IMR-90 (cell line): ENCODE measurements at regions not wholly inside any gene's neighbourhood (a gene's known extent, or its start where the extent isn't known, plus 50 kb on each side); places are given as distances from the start of the nearest gene placed in this dataset.

Experiments
- ATAC-seq: fragments of 200-7000 bp; cut with Tn5 transposase; 2 replicates; pipeline ENCODE4 v1.9.1; 2020; ENCODE audit warnings: low read depth, mild to moderate bottlenecking, moderate library complexity
- BruUV-seq: library from RNA; stranded (reverse); fragments of 400-500 nt; replicated peaks from 2 replicates; lab custom pipeline; 2021; lab: Mats Ljungman, UMichigan
- CTCF ChIA-PET: fragments of 300-600 bp; formaldehyde crosslinking; extraction: SDS; loops from one replicate; lab custom pipeline; 2021; ENCODE audit warnings: antibody characterized with exemption; lab: Yijun Ruan, JAX
- POLR2A ChIA-PET: fragments of 300-600 bp; sonication (Branson Sonifier 250); formaldehyde crosslinking; loops from one replicate; lab custom pipeline; 2022; ENCODE audit warnings: antibody characterized with exemption; ENCODE audit not compliant: unreplicated experiment; lab: Charles Lee
- DNase-seq: peaks from one replicate; pipeline ENCODE4 v3.0.0; 2013
- H2AFZ ChIP-seq: replicated peaks from 2 replicates; pipeline ENCODE3; 2013; ENCODE audit warnings: low read length, mild to moderate bottlenecking; ENCODE audit not compliant: poor library complexity
- H2AK5ac ChIP-seq: 2 replicates; pipeline ENCODE4 v1.6.1; 2013; ENCODE audit warnings: low read depth, low read length, inconsistent platforms
- H2AK9ac ChIP-seq: replicated peaks from 2 replicates; pipeline ENCODE3; 2013; ENCODE audit warnings: mild to moderate bottlenecking, low read depth, low read length, moderate library complexity; ENCODE audit not compliant: poor library complexity
- H2BK120ac ChIP-seq: 2 replicates; pipeline ENCODE4 v1.6.1; 2013; ENCODE audit warnings: low read depth, low read length, inconsistent platforms
- H2BK15ac ChIP-seq: 3 replicates; pipeline ENCODE4 v1.6.1; 2013; ENCODE audit warnings: low read depth, low read length, inconsistent platforms
- H2BK20ac ChIP-seq: 2 replicates; pipeline ENCODE4 v1.6.1; 2013; ENCODE audit warnings: low read depth, mild to moderate bottlenecking, inconsistent platforms, low read length, moderate library complexity
- H2BK5ac ChIP-seq: 2 replicates; pipeline ENCODE4 v1.6.1; 2013; ENCODE audit warnings: mild to moderate bottlenecking, low read depth, low read length, inconsistent platforms; ENCODE audit not compliant: poor library complexity, severe bottlenecking
- H3K14ac ChIP-seq: replicated peaks from 2 replicates; pipeline ENCODE4 v1.6.1; 2013; ENCODE audit warnings: low read depth, low read length, inconsistent platforms
- H3K18ac ChIP-seq: 2 replicates; pipeline ENCODE4 v1.6.1; 2013; ENCODE audit warnings: low read depth, low read length, control low read depth
- H3K23ac ChIP-seq: 2 replicates; pipeline ENCODE4 v1.6.1; 2013; ENCODE audit warnings: low read depth, low read length, inconsistent platforms
- H3K27ac ChIP-seq: 2 replicates; pipeline ENCODE4 v1.5.1; 2013; ENCODE audit warnings: mild to moderate bottlenecking, control low read depth, low read length; ENCODE audit not compliant: insufficient read depth
- H3K27me3 ChIP-seq: 2 replicates; pipeline ENCODE4 v1.6.1; 2013; ENCODE audit warnings: low read length; ENCODE audit not compliant: control insufficient read depth, insufficient read depth
- H3K36me3 ChIP-seq: 2 replicates; pipeline ENCODE4 v1.6.1; 2013; ENCODE audit warnings: low read length, mixed read lengths; ENCODE audit not compliant: control insufficient read depth, insufficient read depth
- H3K4ac ChIP-seq: 2 replicates; pipeline ENCODE4 v1.6.1; 2013; ENCODE audit warnings: low read depth, low read length, inconsistent platforms
- H3K4me1 ChIP-seq: 2 replicates; pipeline ENCODE4 v1.6.1; 2013; ENCODE audit warnings: low read length, mixed read lengths; ENCODE audit not compliant: control insufficient read depth, insufficient read depth
- H3K4me2 ChIP-seq: 2 replicates; pipeline ENCODE4 v1.6.1; 2013; ENCODE audit warnings: low read depth, mild to moderate bottlenecking, control low read depth, low read length, moderate library complexity
- H3K4me3 ChIP-seq: 2 replicates; pipeline ENCODE4 v1.5.1; 2013; ENCODE audit warnings: low read depth, mild to moderate bottlenecking, control low read depth, low read length, moderate library complexity; ENCODE audit not compliant: insufficient read depth
- H3K56ac ChIP-seq: 2 replicates; pipeline ENCODE4 v1.6.1; 2013; ENCODE audit warnings: low read length, inconsistent platforms; ENCODE audit not compliant: insufficient read depth; ENCODE audit errors: extremely low read depth
- H3K79me1 ChIP-seq, 2 experiments: 2 replicates each; pipeline ENCODE4 v1.6.1; 2013; ENCODE audit warnings: low read length in 2 of 2, inconsistent platforms in 1 of 2, low read depth in 1 of 2
- H3K9ac ChIP-seq: 2 replicates; pipeline ENCODE4 v1.6.1; 2013; ENCODE audit warnings: low read depth, low read length, control low read depth
- H3K9me1 ChIP-seq: 2 replicates; pipeline ENCODE4 v1.6.1; 2013; ENCODE audit warnings: low read length, inconsistent platforms; ENCODE audit not compliant: insufficient read depth
- H3K9me3 ChIP-seq: 2 replicates; pipeline ENCODE4 v1.6.1; 2013; ENCODE audit warnings: low read length; ENCODE audit not compliant: control insufficient read depth, insufficient read depth
- H4K20me1 ChIP-seq: 2 replicates; pipeline ENCODE4 v1.6.1; 2013; ENCODE audit warnings: low read length, inconsistent platforms; ENCODE audit not compliant: insufficient read depth
- H4K5ac ChIP-seq: 2 replicates; pipeline ENCODE4 v1.6.1; 2013; ENCODE audit warnings: mild to moderate bottlenecking, low read depth, low read length, control low read depth
- H4K8ac ChIP-seq, 2 experiments: 2 replicates each; pipeline ENCODE4 v1.6.1; 2013; ENCODE audit warnings: low read depth in 2 of 2, low read length in 2 of 2, control low read depth in 1 of 2, inconsistent platforms in 1 of 2
- H4K91ac ChIP-seq: 2 replicates; pipeline ENCODE4 v1.6.1; 2013; ENCODE audit warnings: low read depth, low read length, inconsistent platforms; ENCODE audit not compliant: insufficient read depth
- BHLHE40 ChIP-seq: fragments of 150-350 bp; IDR thresholded peaks from 2 replicates; pipeline ENCODE4 v1.6.1; 2016; ENCODE audit warnings: mild to moderate bottlenecking, low read depth, low read length
- CEBPB ChIP-seq: IDR thresholded peaks from 2 replicates; pipeline ENCODE4 v1.6.1; 2012; ENCODE audit warnings: low read depth, low read length, improper control_type of control experiment
- CHD1 ChIP-seq: IDR thresholded peaks from 2 replicates; pipeline ENCODE4 v1.6.1; 2012; ENCODE audit warnings: low read depth, low read length, improper control_type of control experiment
- CTCF ChIP-seq: conservative IDR thresholded peaks from 2 replicates; pipeline ENCODE4 v1.5.1; 2012; ENCODE audit warnings: mild to moderate bottlenecking, low read depth, low read length, improper control_type of control experiment
- ELK1 ChIP-seq: fragments of 150-350 bp; IDR thresholded peaks from 2 replicates; pipeline ENCODE4 v1.6.1; 2016; ENCODE audit warnings: low read depth, mild to moderate bottlenecking, low read length, moderate library complexity, borderline replicate concordance
- FOS ChIP-seq: fragments of 150-350 bp; IDR thresholded peaks from 2 replicates; pipeline ENCODE4 v1.6.1; 2016; ENCODE audit warnings: low read depth, low read length
- MAFK ChIP-seq: IDR thresholded peaks from 2 replicates; pipeline ENCODE4 v1.6.1; 2012; ENCODE audit warnings: low read depth, low read length, improper control_type of control experiment
- MAZ ChIP-seq: IDR thresholded peaks from 2 replicates; pipeline ENCODE4 v1.6.1; 2012; ENCODE audit warnings: low read depth, mild to moderate bottlenecking, low read length, improper control_type of control experiment, moderate library complexity, borderline replicate concordance
- MXI1 ChIP-seq: IDR thresholded peaks from 2 replicates; pipeline ENCODE4 v1.6.1; 2012; ENCODE audit warnings: low read depth, mild to moderate bottlenecking, low read length, moderate library complexity, borderline replicate concordance
- NFE2L2 ChIP-seq: fragments of 150-350 bp; IDR thresholded peaks from 2 replicates; pipeline ENCODE4 v1.6.1; 2016; ENCODE audit warnings: low read depth, mild to moderate bottlenecking, low read length
- POLR2A ChIP-seq: IDR thresholded peaks from 2 replicates; pipeline ENCODE4 v1.6.1; 2012; ENCODE audit warnings: mild to moderate bottlenecking, low read depth, low read length
- RAD21 ChIP-seq: IDR thresholded peaks from 2 replicates; pipeline ENCODE4 v1.6.1; 2012; ENCODE audit warnings: low read length, improper control_type of control experiment
- RCOR1 ChIP-seq: IDR thresholded peaks from 2 replicates; pipeline ENCODE4 v1.6.1; 2012; ENCODE audit warnings: mild to moderate bottlenecking, low read length, improper control_type of control experiment; ENCODE audit not compliant: insufficient replicate concordance
- RFX5 ChIP-seq: IDR thresholded peaks from 2 replicates; pipeline ENCODE4 v1.8.0; 2012; ENCODE audit warnings: low read depth, mild to moderate bottlenecking, low read length, moderate library complexity
- SMC3 ChIP-seq: fragments of 150-350 bp; IDR thresholded peaks from 2 replicates; pipeline ENCODE4 v1.6.1; 2016; ENCODE audit warnings: low read depth, mild to moderate bottlenecking, antibody characterized with exemption, low read length, moderate library complexity
- USF2 ChIP-seq: fragments of 150-350 bp; IDR thresholded peaks from 2 replicates; pipeline ENCODE4 v1.6.1; 2017; ENCODE audit warnings: mild to moderate bottlenecking, antibody characterized with exemption, low read length, low read depth
- dilution Hi-C: fragments of 300-500 bp; cut with HindIII; formaldehyde crosslinking; loops from one replicate; pipeline ENCODE4 v1.14.3; 2018; ENCODE audit warnings: low sequenced_read_pairs; ENCODE audit not compliant: unreplicated experiment
- in situ Hi-C: fragments of 300-500 bp; cut with MboI; formaldehyde crosslinking; loops from 3 replicates; pipeline ENCODE4 v1.14.3; 2019; ENCODE audit warnings: low sequenced_read_pairs, inconsistent platforms, mixed read lengths
- intact Hi-C: fragments of 100-400 bp; cut with micrococcal nuclease; formaldehyde crosslinking; loops from 2 replicates; pipeline ENCODE4 v1.10.0; 2022

GRCh38 chr3:28110869-28111268 is 130.6 kb upstream of the CMC1 start:
- intact Hi-C loops: no loop called here
- in situ Hi-C loops: no loop called here

More at GRCh38 chr3:28110869-28111268, 130.6 kb upstream of the CMC1 start:
- Histone ChIP-seq H3K4me3 (no peak overlapping the region), H4K91ac (no peak overlapping the region), H2BK20ac (no peak overlapping the region), H3K14ac (no peak overlapping the region), H4K5ac (no peak overlapping the region), H3K9ac (no peak overlapping the region), H3K79me1 (no peaks in the 10 kb centered on the region), H3K9me1 (no peaks in the 10 kb centered on the region), H2AK9ac (no peak overlapping the region), H3K4ac (no peak overlapping the region), H2AK5ac (no peak overlapping the region), H3K18ac (no peak overlapping the region), H3K36me3 (no peaks in the 10 kb centered on the region), H3K4me2 (no peak overlapping the region), H4K20me1 (no peaks in the 10 kb centered on the region), H2BK15ac (no peak overlapping the region), H3K9me3 (no peaks in the 10 kb centered on the region), H3K56ac (no peak overlapping the region), H3K4me1 (no peaks in the 10 kb centered on the region), H3K23ac (no peak overlapping the region), H3K27ac (no peak overlapping the region), H3K27me3 (no peaks in the 10 kb centered on the region), H4K8ac (no peak overlapping the region), H2BK120ac (no peak overlapping the region), H2AFZ (no peak overlapping the region), H2BK5ac (no peak overlapping the region)
- ATAC-seq (no peak), DNase-seq (no peak)
- POLR2A ChIA-PET: interaction anchor here (0.5 kb wide), 1 partner anchor 1080 kb away, joined by 3 read pairs; no protein-coding TSS in a partner anchor
- BruUV-seq: no TSS peak
- CTCF ChIA-PET: interaction anchor here (0.7 kb wide), 1 partner anchor 17 kb away, joined by 3 read pairs; no protein-coding TSS in a partner anchor
- TF ChIP-seq SMC3: no peak
- no peak for TF ChIP-seq ELK1
- no peak for TF ChIP-seq MAZ
- no peak for TF ChIP-seq CTCF
- no peak for TF ChIP-seq FOS
- no peak for TF ChIP-seq CEBPB
- no peak for TF ChIP-seq MAFK
- no peak for TF ChIP-seq MXI1
- TF ChIP-seq BHLHE40: no peak
- TF ChIP-seq CHD1: no peak
- TF ChIP-seq NFE2L2: no peak
- no peak for TF ChIP-seq USF2
- TF ChIP-seq RAD21: no peak
- no peak for TF ChIP-seq RCOR1
- no peak for TF ChIP-seq RFX5
- no peak for TF ChIP-seq POLR2A
- dilution Hi-C loops: no loop called here
